ENCODE measurements at regions not wholly inside any gene's neighbourhood (a gene's known extent, or its start where the extent isn't known, plus 50 kb on each side); places are given as distances from the start of the nearest gene placed in this dataset.

- DNase-seq (ENCODE audit: extremely low spot score, insufficient read length, low read depth), result no peak
- FAIRE-seq, result no peak
Measured at GRCh38 chr6:15792842-15793241, 130.0 kb upstream of the DTNBP1 start.

GRCh38 chr6:15791448-15792181 is 128.8 kb upstream of the DTNBP1 start:
- DNase-seq (ENCODE audit: extremely low spot score, insufficient read length, low read depth) (no peak), FAIRE-seq (no peak)

GRCh38 chr6:15790116-15790515 is 127.3 kb upstream of the DTNBP1 start:
- FAIRE-seq (no peak), DNase-seq (ENCODE audit: extremely low spot score, insufficient read length, low read depth) (no peak)

GRCh38 chr6:15786846-15787245 is 124.0 kb upstream of the DTNBP1 start:
- DNase-seq (ENCODE audit: extremely low spot score, insufficient read length, low read depth) (no peak), FAIRE-seq (no peak)

- FAIRE-seq (no peak), DNase-seq (ENCODE audit: extremely low spot score, insufficient read length, low read depth) (no peak)
Measured at GRCh38 chr6:15783484-15783883, 120.7 kb upstream of the DTNBP1 start.

GRCh38 chr6:15781890-15782289 is 119.1 kb upstream of the DTNBP1 start:
- FAIRE-seq (no peak), DNase-seq (ENCODE audit: extremely low spot score, insufficient read length, low read depth) (no peak)

- FAIRE-seq, result no peak
- DNase-seq (ENCODE audit: extremely low spot score, insufficient read length, low read depth), result no peak
Measured at GRCh38 chr6:15781333-15781732, 118.5 kb upstream of the DTNBP1 start.

GRCh38 chr6:15780437-15780836 is 117.6 kb upstream of the DTNBP1 start:
- DNase-seq (ENCODE audit: extremely low spot score, insufficient read length, low read depth), result no peak
- FAIRE-seq, result no peak

- no peak for FAIRE-seq
- DNase-seq (ENCODE audit: extremely low spot score, insufficient read length, low read depth), result no peak
Measured at GRCh38 chr6:15779726-15780125, 116.9 kb upstream of the DTNBP1 start.

GRCh38 chr6:15776458-15776980 is 113.7 kb upstream of the DTNBP1 start:
- DNase-seq (ENCODE audit: extremely low spot score, insufficient read length, low read depth), result no peak
- FAIRE-seq, result peak; percentile 36

GRCh38 chr6:15775741-15776140 is 112.9 kb upstream of the DTNBP1 start:
- FAIRE-seq (no peak), DNase-seq (ENCODE audit: extremely low spot score, insufficient read length, low read depth) (no peak)

GRCh38 chr6:15775076-15775634 is 112.3 kb upstream of the DTNBP1 start:
- FAIRE-seq (no peak), DNase-seq (ENCODE audit: extremely low spot score, insufficient read length, low read depth) (no peak)

GRCh38 chr6:15773806-15774410 is 111.1 kb upstream of the DTNBP1 start:
- no peak for DNase-seq (ENCODE audit: extremely low spot score, insufficient read length, low read depth)
- FAIRE-seq, result no peak

GRCh38 chr6:15770347-15771143 is 107.7 kb upstream of the DTNBP1 start:
- no peak for DNase-seq (ENCODE audit: extremely low spot score, insufficient read length, low read depth)
- FAIRE-seq, result peak; percentile 75

- FAIRE-seq, result no peak
Measured at GRCh38 chr6:15769511-15770018, 106.7 kb upstream of the DTNBP1 start.

GRCh38 chr6:15768999-15769398 is 106.2 kb upstream of the DTNBP1 start:
- DNase-seq (ENCODE audit: extremely low spot score, insufficient read length, low read depth) (no peak), FAIRE-seq (no peak)

More at GRCh38 chr6:15769511-15770018, 106.7 kb upstream of the DTNBP1 start:
- DNase-seq (ENCODE audit: extremely low spot score, insufficient read length, low read depth), result no peak

GRCh38 chr6:15763837-15764236 is 101.0 kb upstream of the DTNBP1 start:
- DNase-seq (ENCODE audit: extremely low spot score, insufficient read length, low read depth), result no peak
- no peak for FAIRE-seq

- DNase-seq (ENCODE audit: extremely low spot score, insufficient read length, low read depth) (no peak), FAIRE-seq (peak; percentile 29)
Measured at GRCh38 chr6:15763364-15763763, 100.5 kb upstream of the DTNBP1 start.

- DNase-seq (ENCODE audit: extremely low spot score, insufficient read length, low read depth), result no peak
- no peak for FAIRE-seq
Measured at GRCh38 chr6:15761045-15761502, 98.2 kb upstream of the DTNBP1 start.

GRCh38 chr6:15758631-15759215 is 95.9 kb upstream of the DTNBP1 start:
- no peak for FAIRE-seq
- DNase-seq (ENCODE audit: extremely low spot score, insufficient read length, low read depth), result no peak
